22Rv1 (cell line): ENCODE measurements at regions not wholly inside any gene's neighbourhood (a gene's known extent, or its start where the extent isn't known, plus 50 kb on each side); places are given as distances from the start of the nearest gene placed in this dataset.

ENCODE experiments used
- ZFX ChIP-seq: fragments of 450-650 bp; IDR thresholded peaks from 2 replicates; pipeline ENCODE4 v1.6.1; 2017; ENCODE audit warnings: antibody characterized with exemption, borderline replicate concordance
- TF ChIP-seq, protein P1 (sequence below): fragments of 450-650 bp; IDR thresholded peaks from 2 replicates; pipeline ENCODE4 v1.5.1; 2017; ENCODE audit warnings: mild to moderate bottlenecking

DNA sequence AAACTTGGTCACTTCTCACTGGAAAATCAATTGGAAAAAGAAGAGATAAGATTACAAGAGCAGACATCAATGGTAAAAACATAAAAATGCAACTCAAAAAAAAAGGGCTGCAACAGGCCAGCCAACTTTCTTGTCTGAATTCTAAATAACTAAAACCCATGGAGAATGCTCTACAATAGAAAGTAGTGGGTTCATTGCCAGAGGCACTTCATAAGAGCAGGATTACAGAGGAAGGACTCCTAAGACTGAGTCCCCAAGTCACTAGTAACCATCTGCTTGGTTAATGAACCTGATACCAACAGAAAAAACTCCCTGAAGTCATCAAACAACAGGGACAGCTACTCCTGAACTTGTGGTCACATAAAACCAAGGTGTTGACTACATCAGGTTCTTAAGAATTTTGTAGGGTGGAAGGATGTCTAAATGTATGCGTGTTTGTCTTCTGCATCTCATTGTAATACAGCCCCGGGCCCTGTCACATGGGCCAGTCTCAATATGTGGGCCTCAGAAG is 148.6 kb downstream of the IMPG2 start:
- TF ChIP-seq, protein P1, sequence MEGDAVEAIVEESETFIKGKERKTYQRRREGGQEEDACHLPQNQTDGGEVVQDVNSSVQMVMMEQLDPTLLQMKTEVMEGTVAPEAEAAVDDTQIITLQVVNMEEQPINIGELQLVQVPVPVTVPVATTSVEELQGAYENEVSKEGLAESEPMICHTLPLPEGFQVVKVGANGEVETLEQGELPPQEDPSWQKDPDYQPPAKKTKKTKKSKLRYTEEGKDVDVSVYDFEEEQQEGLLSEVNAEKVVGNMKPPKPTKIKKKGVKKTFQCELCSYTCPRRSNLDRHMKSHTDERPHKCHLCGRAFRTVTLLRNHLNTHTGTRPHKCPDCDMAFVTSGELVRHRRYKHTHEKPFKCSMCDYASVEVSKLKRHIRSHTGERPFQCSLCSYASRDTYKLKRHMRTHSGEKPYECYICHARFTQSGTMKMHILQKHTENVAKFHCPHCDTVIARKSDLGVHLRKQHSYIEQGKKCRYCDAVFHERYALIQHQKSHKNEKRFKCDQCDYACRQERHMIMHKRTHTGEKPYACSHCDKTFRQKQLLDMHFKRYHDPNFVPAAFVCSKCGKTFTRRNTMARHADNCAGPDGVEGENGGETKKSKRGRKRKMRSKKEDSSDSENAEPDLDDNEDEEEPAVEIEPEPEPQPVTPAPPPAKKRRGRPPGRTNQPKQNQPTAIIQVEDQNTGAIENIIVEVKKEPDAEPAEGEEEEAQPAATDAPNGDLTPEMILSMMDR = no peak
- TF ChIP-seq ZFX = no peak
